HepG2 (cell line): ENCODE measurements at regions not wholly inside any gene's neighbourhood (a gene's known extent, or its start where the extent isn't known, plus 50 kb on each side); places are given as distances from the start of the nearest gene placed in this dataset.
A peak's percentile ranks its signal among the peaks of the same experiment; 100 is the strongest.

Source experiments
- GTF2F1 ChIP-seq: fragments of 150-350 bp; IDR thresholded peaks from 2 replicates; pipeline ENCODE4 v1.6.1; 2014; ENCODE audit warnings: low read length
- IRF9 ChIP-seq: sonication (generic); formaldehyde crosslinking; IDR thresholded peaks from 2 replicates; pipeline ENCODE4 v1.8.0; 2022; ENCODE audit warnings: missing genetic modification reagents, mild to moderate bottlenecking, borderline replicate concordance
- KIAA2018 ChIP-seq: sonication (generic); formaldehyde crosslinking; IDR thresholded peaks from 2 replicates; pipeline ENCODE4 v1.5.0; 2020; ENCODE audit warnings: mild to moderate bottlenecking, missing genetic modification reagents, borderline replicate concordance
- LCORL ChIP-seq, 2 experiments: fragments of 450-650 bp in 1 of 2; sonication (generic) in 1 of 2; formaldehyde crosslinking in 1 of 2; IDR thresholded peaks; 2 replicates each; pipeline versions ENCODE4 v1.5.0 to v1.6.1; 2017 to 2020; ENCODE audit warnings: antibody characterized with exemption in 1 of 2, missing genetic modification reagents in 1 of 2
- MTF2 ChIP-seq: sonication (generic); formaldehyde crosslinking; IDR thresholded peaks from 2 replicates; pipeline ENCODE4 v1.5.0; 2020; ENCODE audit warnings: missing genetic modification reagents, borderline replicate concordance
- NFYC ChIP-seq: IDR thresholded peaks from 2 replicates; pipeline ENCODE4 v1.6.1; 2016; ENCODE audit warnings: missing genetic modification reagents, missing compliant biosample characterization
- PTBP1 ChIP-seq: fragments of 200-400 bp; formaldehyde crosslinking; IDR thresholded peaks from 2 replicates; pipeline ENCODE4 v1.6.1; 2018; ENCODE audit warnings: low read length, low read depth; ENCODE audit not compliant: poor library complexity, severe bottlenecking
- SMAD1 ChIP-seq: sonication (generic); formaldehyde crosslinking; IDR thresholded peaks from 2 replicates; pipeline ENCODE4 v1.4.0; 2020; ENCODE audit warnings: missing genetic modification reagents, low read depth, mild to moderate bottlenecking, borderline replicate concordance
- SNAPC2 ChIP-seq: sonication (generic); formaldehyde crosslinking; IDR thresholded peaks from 2 replicates; pipeline ENCODE4 v1.8.1; 2022; ENCODE audit warnings: mild to moderate bottlenecking, missing genetic modification reagents
- TEF ChIP-seq: sonication (generic); formaldehyde crosslinking; IDR thresholded peaks from 2 replicates; pipeline ENCODE4 v1.5.0; 2020; ENCODE audit warnings: missing genetic modification reagents
- ZFX ChIP-seq: sonication (generic); formaldehyde crosslinking; IDR thresholded peaks from 2 replicates; pipeline ENCODE4 v1.4.0; 2020; ENCODE audit warnings: mild to moderate bottlenecking, low read depth, missing genetic modification reagents, moderate library complexity
- ZKSCAN8 ChIP-seq: IDR thresholded peaks from 2 replicates; pipeline ENCODE4 v1.6.1; 2016; ENCODE audit warnings: borderline replicate concordance, missing genetic modification reagents, missing compliant biosample characterization
- ZNF276 ChIP-seq: sonication (generic); formaldehyde crosslinking; IDR thresholded peaks from 2 replicates; pipeline ENCODE4 v1.4.0; 2020; ENCODE audit warnings: mild to moderate bottlenecking, low read depth, missing genetic modification reagents
- ZNF292 ChIP-seq: sonication (generic); formaldehyde crosslinking; IDR thresholded peaks from 2 replicates; pipeline ENCODE4 v1.8.1; 2022; ENCODE audit warnings: mild to moderate bottlenecking, low read depth, missing genetic modification reagents, borderline replicate concordance
- ZNF367 ChIP-seq: sonication (generic); formaldehyde crosslinking; IDR thresholded peaks from 2 replicates; pipeline ENCODE4 v1.4.0; 2020; ENCODE audit warnings: missing genetic modification reagents, borderline replicate concordance
- ZNF564 ChIP-seq: sonication (generic); formaldehyde crosslinking; IDR thresholded peaks from 2 replicates; pipeline ENCODE4 v1.8.1; 2023; ENCODE audit warnings: mild to moderate bottlenecking, missing genetic modification reagents
- TF ChIP-seq, protein P1 (sequence below): sonication (generic); formaldehyde crosslinking; IDR thresholded peaks from 2 replicates; pipeline ENCODE4 v1.4.0; 2020; ENCODE audit warnings: mild to moderate bottlenecking, missing genetic modification reagents

DNA sequence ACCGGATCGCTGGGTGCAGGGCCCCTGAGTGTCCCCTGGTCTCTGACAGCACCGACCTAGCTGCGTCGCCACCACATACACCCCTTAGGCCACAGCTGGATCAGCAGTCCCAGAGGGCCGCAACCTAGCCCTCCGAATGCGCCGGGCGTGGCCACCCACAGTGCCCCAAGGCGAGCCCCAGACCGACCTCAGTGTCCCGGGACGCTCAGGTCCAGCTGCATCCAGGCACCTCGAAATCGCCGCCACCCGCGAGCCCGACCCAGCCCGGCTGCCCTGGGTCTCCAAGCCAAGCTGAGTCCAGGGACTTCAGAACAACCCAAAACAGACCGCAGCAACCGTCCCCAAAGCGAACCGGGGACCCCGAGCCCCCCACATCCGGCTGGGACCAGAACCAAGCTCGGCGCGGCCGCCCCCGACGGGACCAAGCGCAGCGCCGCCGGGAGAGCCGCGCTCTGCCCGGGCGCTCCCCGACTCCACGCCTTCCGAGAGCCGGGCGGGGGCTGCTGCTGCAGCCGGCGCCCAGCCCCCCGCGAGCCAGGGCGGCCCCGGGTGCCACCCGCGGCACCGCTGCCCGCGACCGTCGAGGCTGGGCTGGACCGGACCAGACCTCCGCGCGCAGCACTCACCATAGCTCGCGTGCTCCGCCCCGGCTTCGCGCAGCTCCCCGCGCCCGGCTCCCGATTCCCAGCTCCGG is 54.6 kb upstream of the ECE1 start (continued):
- TF ChIP-seq KIAA2018 (CRISPR knock-in tag), result no peak
- TF ChIP-seq IRF9 (CRISPR knock-in tag), result no peak
- 0 out of 2 replicates have a peak, but pooled peaks have one; percentile 54 for TF ChIP-seq ZNF564 (CRISPR knock-in tag)
- no peak for TF ChIP-seq ZNF292 (CRISPR knock-in tag)
- no peak for TF ChIP-seq GTF2F1
- no peak for TF ChIP-seq LCORL (IDR thresholded peaks at IDR 0.05)
- 0 out of 2 replicates have a peak, but pooled peaks have one; percentile 41 for TF ChIP-seq LCORL (CRISPR knock-in tag; IDR thresholded peaks at IDR 0.05)
- TF ChIP-seq ZFX (CRISPR knock-in tag), result no peak
- TF ChIP-seq, protein P1, sequence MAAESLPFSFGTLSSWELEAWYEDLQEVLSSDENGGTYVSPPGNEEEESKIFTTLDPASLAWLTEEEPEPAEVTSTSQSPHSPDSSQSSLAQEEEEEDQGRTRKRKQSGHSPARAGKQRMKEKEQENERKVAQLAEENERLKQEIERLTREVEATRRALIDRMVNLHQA (CRISPR knock-in tag), result no peak
- TF ChIP-seq PTBP1, result peak; percentile 4
- no peak for TF ChIP-seq NFYC (CRISPR knock-in tag)
- no peak for TF ChIP-seq ZKSCAN8 (CRISPR knock-in tag)
- TF ChIP-seq SNAPC2 (CRISPR knock-in tag), result no peak
- peak; percentile 69; the same call in 1 of the 2 replicates for TF ChIP-seq MTF2 (CRISPR knock-in tag)
- TF ChIP-seq TEF, result no peak
- TF ChIP-seq ZNF367 (CRISPR knock-in tag), result no peak
- TF ChIP-seq SMAD1 (CRISPR knock-in tag), result 0 out of 2 replicates have a peak, but pooled peaks have one; percentile 31
- TF ChIP-seq ZNF276 (CRISPR knock-in tag), result no peak
